ENCODE measurements at regions not wholly inside any gene's neighbourhood (a gene's known extent, or its start where the extent isn't known, plus 50 kb on each side); places are given as distances from the start of the nearest gene placed in this dataset.

GRCh38 chr9:109903515-109904138 lies 123.6 kb downstream of the PALM2AKAP2 start (continued):
- no peak for TF ChIP-seq ZNF276 (CRISPR knock-in tag; IDR thresholded peaks at IDR 0.05; ENCODE audit: low read depth)
- no peak for TF ChIP-seq TARDBP (CRISPR knock-in tag; IDR thresholded peaks at IDR 0.05)
- TF ChIP-seq PPARG (CRISPR knock-in tag; conservative IDR thresholded peaks at IDR 0.05) = 0 out of 2 replicates have a peak, but pooled peaks have one; percentile 19
- TF ChIP-seq HMGXB4 (CRISPR knock-in tag; IDR thresholded peaks at IDR 0.05; ENCODE audit: borderline replicate concordance in 1 of 2, low read depth in 1 of 2) = peak in 1 of 2 experiments; percentile 30; a peak in 1 of 4 replicates
- TF ChIP-seq ATF4 (CRISPR knock-in tag; IDR thresholded peaks at IDR 0.05) = peak in 1 of 2 experiments; percentile 97; a peak in 2 of 4 replicates
- TF ChIP-seq HHEX (CRISPR knock-in tag; IDR thresholded peaks at IDR 0.05) = no peak
- TF ChIP-seq REXO4 (CRISPR knock-in tag; IDR thresholded peaks at IDR 0.05; ENCODE audit: borderline replicate concordance) = no peak
